Cerebellar cortex (tissue), 1 donor: ENCODE measurements at regions not wholly inside any gene's neighbourhood (a gene's known extent, or its start where the extent isn't known, plus 50 kb on each side); places are given as distances from the start of the nearest gene placed in this dataset.

Source experiments
- DNase-seq: peaks from one replicate; pipeline ENCODE4 v3.0.0-alpha.2; 2015; ENCODE audit warnings: low spot score

- no peak for DNase-seq
These were observed 51.4 kb upstream of the SOX2 start for GRCh38 chr3:181660337-181660736.

- DNase-seq: no peak
These were observed 74.3 kb upstream of the SOX2 start for GRCh38 chr3:181637456-181637855.

GRCh38 chr3:181637056-181637455 is 74.7 kb upstream of the SOX2 start:
- DNase-seq: no peak

DNA sequence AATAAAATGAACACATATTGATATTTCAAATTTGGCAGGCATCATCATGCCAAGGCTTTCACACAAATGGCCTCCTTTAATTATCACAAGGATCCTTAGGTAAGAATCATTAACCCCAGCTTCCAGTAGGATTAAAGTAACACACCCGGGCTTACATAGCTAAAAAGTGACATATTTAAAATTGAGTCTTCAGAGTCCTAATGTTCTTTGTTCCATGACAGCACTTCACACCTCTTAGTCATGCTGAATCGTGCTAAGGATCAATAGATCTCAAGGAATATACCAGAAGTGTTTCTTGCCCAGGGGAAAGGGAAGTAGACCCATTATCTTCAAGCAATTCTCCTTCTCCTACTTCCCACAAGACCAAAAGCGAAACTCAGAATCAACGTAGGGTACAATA is 76.6 kb upstream of the SOX2 start:
- DNase-seq: no peak

DNA sequence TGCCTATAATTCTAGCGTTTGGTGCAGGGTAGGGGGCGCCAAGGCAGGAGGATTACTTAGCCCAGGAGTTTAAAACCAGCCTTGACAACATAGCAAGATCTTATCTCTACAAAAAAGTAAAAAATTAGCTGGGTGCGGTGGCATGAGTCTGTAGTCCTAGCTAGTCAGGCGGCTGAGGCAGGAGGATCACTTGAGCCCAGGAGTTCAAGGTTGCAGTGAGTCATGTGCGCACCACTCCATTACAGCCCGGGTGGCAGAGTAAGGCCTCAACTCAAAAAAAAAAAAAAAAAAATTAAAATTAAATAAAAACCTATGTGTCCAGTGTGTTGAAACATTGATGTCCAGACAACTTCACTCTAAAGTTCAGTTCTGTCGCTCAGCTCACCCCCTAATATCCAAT is 78.2 kb upstream of the SOX2 start:
- DNase-seq: no peak

DNA sequence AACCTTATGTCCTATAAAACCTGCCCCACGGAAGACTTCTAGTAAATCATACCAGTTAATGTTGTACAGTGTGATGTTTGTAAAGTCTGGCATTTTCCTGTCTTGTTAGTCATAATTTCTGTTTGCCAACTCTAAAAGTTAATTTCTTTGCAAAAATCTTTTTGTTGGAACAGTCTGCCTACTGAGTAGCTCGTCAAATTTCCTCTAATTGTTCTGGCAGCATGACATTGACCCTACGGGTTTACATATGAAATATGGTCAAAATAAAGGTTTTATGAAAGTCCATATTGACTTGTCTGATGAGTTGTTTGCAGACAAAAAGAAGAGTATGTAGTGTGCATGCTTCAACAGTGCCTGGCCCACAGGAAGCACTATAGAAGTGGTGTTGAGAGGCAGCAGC is 79.8 kb upstream of the SOX2 start:
- DNase-seq: no peak

DNA sequence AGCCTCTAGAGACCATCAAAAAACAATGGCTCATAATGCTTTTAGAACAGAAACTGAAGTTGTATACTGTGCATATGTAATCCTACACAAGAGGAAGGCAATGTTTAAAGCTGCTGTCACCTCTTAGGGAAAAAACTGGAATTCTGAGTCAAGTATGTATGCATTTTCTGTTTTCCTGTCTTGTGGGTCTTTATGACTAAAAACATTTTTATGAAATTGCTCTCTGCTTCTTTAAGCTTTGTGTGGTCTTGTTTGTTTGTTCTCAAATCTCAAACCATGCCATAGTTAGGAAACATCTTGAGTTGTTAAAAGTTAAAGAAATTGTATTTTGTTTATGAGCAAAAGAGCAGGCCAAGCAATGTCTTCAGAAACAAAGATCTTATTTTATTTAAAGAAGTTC is 80.9 kb upstream of the SOX2 start:
- no peak for DNase-seq

DNA sequence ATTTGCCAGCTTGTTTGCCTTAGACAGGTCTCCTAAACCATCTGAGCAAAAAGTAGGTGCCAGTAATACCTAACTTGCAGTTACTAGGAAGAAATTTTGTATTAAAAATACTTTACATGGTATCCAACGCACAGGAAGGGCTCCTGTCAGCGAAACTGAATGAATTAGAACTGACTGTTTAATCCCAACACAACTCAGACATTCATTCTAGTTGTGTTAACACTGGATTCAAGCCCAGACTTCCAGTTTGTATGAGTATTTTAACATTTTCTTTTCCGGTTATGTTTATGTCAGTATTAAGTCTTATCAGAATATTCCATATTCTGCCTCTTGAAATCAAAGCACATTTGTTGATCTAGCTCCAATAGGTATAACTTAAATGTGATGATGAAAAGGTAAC is 82.0 kb upstream of the SOX2 start:
- DNase-seq: no peak

DNA sequence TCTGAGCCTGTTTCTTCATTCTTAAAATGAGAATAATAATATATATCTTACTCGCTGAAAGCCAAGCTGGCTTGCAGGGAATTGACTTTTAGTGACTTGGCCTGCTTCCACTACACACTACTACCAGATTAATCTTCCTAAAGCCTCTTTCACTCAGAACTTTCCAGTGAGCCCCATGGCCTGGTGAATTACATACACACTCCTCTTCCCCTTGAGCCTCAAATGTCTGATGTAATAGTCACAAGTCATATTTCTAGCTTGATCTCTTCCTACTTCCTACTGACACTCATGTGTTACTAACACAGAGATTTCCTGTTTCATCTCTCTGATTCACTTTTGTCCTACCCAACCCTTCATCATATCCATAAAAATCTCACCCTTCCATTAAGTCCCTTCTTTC is 82.7 kb upstream of the SOX2 start:
- DNase-seq: no peak

DNA sequence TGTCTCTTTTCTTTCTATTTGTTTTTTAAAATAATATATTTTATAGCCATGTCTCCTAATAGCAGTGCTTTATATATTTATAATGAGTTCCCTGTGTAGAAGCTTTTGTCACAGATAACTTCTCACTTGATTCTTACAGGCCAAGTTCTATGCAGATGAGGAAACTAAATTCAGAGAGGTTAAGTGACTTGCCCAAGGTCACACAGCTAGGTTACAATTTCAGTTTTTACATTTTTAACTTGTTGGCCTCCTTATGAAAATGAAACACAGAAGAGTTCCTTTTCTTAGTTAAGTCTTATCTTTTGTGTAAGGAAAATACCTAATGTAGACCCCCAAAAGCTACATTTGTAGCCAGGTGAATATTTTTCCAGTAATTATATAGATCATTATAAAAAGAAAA is 83.3 kb upstream of the SOX2 start:
- DNase-seq: no peak

DNA sequence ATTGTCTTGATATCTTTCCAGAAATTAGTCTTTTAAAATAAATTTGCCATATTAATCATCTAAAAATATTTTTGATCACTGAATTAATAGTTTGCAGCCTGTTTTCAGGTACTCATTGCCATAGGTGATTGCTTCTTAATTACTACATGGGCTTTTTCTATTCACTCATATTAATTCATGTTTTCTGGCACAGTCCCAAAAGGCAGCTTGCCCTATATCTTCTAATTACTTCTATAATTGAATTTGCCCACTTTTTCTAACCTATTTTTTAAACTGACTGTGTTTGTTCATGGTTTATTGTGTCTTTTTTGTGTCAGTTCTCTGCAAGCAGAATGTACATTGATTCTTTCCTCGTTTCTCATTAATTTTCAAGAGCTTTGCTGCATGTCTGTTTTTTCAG is 85.7 kb upstream of the SOX2 start:
- DNase-seq: no peak

- DNase-seq: no peak
These were observed 87.6 kb upstream of the SOX2 start for GRCh38 chr3:181623924-181624694.

DNA sequence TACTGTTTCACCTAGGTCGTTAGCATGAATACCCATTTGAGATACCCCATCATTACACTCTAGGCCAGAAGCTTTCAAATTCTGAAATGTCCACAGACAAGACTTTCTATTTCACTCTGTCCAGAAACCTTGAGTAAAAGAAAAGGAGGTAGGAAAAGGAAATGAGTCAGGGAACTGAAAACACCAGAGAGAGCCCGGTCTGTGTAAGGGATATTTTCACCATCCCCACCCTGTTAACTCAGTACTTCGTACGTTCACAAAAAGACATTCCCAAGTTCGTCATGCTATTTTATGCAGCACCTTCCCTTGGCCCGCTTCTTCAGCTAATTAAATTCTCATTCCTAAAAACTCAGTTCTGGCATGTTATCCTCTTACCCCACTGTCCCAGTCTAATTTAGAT is 89.4 kb upstream of the SOX2 start:
- DNase-seq: no peak

DNA sequence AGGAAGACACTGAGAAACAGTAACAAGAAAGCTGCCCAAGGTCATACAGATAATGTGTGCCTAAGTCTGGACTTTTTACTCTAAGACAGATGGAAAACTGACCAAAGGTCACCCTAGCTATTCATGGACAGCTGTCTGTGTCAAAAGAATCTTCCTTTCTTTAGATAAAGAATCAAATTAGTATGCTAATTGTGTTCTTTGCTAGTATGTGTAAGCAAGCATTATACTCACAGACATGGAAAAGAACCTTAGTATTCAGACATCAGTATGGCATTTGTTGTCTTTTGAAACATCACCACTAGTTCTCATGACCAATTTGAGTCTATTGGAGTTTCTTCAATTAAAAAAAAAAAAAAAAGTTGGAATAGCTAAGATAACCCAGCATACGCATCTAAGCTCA is 91.8 kb upstream of the SOX2 start:
- DNase-seq: no peak

- no peak for DNase-seq
These were observed 93.5 kb upstream of the SOX2 start for GRCh38 chr3:181618260-181618659.

DNA sequence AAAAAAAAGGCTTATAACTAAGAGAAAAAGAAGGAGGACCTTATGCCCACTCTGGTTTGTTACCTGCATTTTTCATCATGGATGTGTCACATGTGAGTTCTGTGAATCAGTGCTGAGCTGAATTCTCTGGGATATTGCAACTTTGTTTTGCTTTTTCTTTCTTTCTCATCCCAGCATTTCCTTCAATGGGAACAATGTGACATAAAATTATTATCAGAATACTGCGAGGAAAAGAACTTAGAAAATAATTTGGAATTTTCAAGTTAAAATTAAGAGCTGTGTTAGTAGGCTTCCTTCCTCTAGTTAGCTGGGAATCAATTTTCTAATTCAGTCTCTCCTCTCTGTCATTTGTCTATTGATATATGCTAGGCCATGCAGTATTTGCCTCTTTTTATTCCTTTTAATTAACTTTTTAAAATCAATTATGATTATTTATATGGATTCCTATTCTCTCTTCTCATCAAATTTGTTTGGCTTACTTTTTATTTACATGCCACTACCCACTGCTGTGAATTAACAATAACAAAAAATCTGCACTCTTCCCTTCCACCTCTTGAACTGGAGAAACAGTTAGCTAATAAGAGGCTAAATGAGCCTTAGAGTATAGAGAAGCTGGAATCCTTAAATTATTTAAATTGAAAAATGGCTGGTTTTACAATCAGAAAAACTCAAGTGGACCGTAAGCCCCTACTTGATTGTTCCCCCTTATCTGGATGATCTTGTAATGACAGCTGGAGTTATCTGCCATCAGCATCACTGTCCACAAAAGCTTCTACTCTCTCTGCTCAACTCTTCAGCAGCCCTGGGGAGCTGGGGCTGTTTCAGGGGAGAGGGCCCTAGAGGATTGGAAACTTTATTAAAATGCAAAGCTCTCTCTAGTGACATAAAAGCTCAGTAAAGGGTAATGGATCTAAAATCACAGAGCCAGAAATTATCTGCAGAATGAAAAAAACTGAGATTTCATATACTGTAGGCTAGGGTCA is 95.3 kb upstream of the SOX2 start:
- DNase-seq: no peak

- DNase-seq: no peak
These were observed 96.1 kb upstream of the SOX2 start for GRCh38 chr3:181615666-181616065.

DNA sequence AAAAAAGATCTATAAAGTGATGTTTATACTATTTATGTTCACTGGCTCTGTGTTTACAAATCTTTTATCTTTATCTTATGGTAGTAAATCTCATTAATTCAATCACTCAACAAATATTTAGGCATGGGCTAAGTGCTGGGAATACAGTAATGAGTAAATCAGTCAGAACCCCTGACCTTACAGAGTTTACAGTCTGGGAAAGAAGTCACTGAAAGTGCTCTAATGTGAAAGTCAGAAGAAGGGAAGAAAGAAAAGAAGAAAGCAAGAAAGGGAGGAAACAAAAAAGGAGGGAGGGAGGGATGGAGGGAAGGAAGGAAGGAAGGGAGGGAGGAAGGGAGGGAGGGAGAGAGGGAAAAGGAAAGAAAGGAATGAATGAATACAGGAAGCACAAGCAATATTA is 96.8 kb upstream of the SOX2 start:
- no peak for DNase-seq

DNA sequence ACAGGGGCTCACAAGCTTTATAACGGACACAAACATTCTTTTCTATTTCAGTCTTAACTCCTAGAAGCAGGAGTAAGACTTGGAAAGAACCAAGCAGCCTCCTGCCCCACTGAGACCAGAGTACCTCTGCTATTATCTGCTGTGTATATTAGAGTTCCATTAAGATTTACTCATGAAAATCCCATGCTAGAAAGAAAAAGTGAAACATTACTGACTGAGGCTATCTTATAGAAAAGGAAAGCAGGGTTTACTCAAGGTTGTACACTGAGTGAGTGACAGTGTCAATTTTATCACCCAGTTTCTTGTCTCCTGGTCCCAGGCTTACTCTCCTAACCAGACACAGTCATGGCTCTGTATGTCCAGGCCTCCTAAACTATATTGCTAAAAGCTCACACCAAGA is 97.9 kb upstream of the SOX2 start:
- no peak for DNase-seq

GRCh38 chr3:181613191-181613590 is 98.5 kb upstream of the SOX2 start:
- DNase-seq: no peak

DNA sequence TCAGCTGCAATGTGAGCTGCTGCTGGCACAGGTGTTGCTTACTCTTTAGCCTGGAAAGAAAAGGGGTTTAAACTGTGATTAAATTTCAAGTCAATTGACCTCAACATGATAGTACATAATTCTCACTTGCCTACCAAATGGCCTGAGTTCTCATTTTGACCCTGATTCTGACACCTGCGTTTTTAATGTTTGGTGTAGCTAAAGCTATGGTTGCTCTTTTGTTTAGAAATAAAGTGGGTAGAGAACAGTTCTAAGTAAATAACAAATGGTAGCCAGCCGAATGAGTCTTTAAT is 100.8 kb upstream of the SOX2 start:
- DNase-seq: no peak

GRCh38 chr3:181610083-181610972 is 101.4 kb upstream of the SOX2 start:
- no peak for DNase-seq
